ENCODE measurements at regions not wholly inside any gene's neighbourhood (a gene's known extent, or its start where the extent isn't known, plus 50 kb on each side); places are given as distances from the start of the nearest gene placed in this dataset.
"Not testable (repeated sequence)": the region's sequence is repeated elsewhere in the genome, so short reads cannot be mapped to it uniquely, and the experiment has no call there.

- no peak for DNase-seq
These were observed 221.5 kb upstream of the CAND1 start for GRCh38 chr12:67047634-67048033.

DNA sequence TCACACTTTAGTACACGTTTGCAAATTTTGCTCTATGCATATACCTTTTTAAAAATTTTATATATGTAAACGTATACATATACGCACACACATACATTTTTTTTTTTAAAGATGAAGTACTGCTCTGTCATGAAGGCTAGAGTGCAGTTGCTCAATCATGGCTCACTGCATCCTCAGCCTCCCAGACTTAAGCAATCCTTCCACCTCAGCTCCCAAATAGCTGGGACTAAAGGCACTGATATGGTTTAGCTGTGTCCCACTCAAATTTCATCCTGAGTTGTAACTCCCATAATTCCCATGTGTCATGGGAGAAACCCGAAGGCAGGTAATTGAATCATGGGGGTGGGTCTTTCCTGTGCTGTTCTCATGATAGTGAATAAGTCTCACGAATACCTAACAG, 220.8 kb upstream of the CAND1 start:
- no peak for DNase-seq

GRCh38 chr12:67049199-67049598, 220.0 kb upstream of the CAND1 start:
- not testable (repeated sequence) for DNase-seq

DNA sequence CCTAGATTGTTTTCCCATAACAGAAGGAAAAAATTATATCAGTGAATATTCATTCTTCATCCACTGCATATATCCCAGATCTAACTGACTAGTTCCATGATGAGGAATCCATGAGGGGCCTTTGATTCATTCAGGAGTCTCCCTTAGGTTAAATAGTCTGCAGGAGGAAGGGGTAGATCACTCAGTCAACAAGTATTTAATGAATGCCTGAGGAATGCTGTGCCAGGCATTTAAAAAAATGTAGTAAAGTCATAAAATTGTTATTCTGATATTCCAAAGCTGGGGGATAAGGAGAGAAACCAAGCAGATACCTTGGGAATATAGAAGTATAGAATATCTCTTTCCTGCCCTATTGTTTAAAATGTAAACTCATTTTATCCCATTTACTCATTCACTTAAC, 216.2 kb upstream of the CAND1 start:
- DNase-seq = no peak

DNA sequence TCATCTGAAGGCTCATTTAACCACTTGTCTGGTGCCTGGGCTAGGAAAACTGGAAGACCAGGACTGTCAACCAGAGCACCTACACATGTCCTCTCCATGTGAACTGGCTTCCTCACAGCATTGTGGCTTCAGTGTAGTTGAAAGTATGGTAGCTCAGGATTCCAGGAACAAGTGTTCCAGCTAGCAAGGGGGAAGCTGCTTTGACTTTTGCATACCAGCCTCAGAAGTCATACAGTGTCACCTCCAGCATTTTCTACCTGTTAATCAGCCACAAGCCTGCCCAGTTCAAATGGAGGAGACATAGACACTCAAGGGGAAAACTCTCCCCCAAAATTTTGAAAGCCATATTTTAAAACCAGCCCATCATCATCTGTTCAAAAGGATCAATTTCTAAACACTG, 212.8 kb upstream of the CAND1 start:
- no peak for DNase-seq

DNA sequence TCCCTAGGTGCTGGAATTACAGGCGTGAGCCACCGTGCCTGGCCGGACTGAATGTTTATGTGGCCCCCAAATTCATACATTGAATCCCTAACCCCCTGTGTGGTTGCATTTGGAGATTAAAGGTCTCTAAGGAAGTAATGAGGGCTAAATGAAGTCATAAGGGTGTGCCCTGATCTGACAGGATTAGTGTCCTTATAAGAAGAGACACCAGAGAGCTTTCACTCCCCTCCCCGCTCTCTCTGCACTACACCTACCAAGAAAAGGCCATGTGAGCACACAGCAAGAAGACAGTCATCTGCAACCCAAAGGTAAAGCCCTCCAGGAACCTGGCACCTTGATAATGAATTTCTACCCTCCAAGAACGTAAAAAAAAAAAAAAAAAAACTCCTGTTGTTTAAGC, 212.1 kb upstream of the CAND1 start:
- no peak for DNase-seq

- DNase-seq = no peak
These were observed 207.0 kb upstream of the CAND1 start for GRCh38 chr12:67062193-67062592.

DNA sequence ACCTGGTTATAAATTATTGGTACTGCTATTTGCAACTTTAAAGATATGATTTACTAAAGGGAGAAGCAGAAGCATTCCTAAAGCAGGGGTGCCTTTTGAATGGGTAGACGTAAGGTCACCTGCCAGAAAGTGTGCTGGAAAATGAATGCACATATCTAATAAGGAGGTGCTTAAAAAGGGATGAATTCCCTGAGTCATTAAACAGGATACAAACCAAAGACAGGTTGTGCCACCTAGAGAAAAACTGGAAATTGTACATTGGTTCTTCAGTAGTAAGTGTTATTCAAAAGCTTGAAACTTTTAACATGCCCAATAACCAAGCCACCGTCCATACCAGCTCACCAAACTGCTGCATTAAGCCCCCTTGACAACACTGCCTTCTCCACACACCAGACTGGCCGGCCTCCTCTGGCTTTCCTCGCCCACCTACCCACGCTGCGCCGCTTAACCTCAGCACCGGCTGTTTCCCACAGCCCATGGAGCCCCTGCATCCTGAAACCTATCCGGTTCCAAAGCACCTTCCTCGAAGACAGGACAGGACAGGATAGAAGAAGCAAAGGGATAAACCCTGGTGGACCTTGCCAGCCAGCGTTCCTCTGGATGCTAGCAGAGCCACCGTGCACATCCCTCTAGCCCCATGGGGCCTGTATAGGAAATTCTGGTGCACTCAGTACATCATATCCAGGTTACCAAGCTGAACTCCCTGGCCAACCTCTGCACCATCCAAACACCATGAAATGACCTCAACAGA, 201.5 kb upstream of the CAND1 start:
- DNase-seq = peak; percentile 51

GRCh38 chr12:67068204-67068731, 200.9 kb upstream of the CAND1 start:
- peak; percentile 42 for DNase-seq

- peak; percentile 72 for DNase-seq
These were observed 200.3 kb upstream of the CAND1 start for GRCh38 chr12:67068761-67069450.

GRCh38 chr12:67069451-67070306, 199.5 kb upstream of the CAND1 start:
- DNase-seq = peak; percentile 52

DNA sequence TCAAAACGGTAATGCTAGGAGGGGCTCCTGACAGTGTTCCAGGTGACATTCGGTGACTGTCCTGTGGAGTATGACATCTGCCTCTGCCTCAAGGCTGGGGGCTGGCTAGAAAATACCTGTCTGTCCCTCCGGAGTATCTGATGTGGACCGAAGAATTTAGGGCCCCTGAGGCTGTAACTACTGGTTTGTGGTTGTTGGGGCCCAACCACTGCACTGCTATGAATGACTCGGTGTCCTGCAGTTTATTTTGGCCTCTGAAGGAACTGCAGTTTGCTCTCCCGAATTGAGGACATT, 198.9 kb upstream of the CAND1 start:
- no peak for DNase-seq

GRCh38 chr12:67070604-67071003, 198.6 kb upstream of the CAND1 start:
- DNase-seq = no peak

- DNase-seq = not testable (repeated sequence)
These were observed 196.9 kb upstream of the CAND1 start for GRCh38 chr12:67072281-67072680.

DNA sequence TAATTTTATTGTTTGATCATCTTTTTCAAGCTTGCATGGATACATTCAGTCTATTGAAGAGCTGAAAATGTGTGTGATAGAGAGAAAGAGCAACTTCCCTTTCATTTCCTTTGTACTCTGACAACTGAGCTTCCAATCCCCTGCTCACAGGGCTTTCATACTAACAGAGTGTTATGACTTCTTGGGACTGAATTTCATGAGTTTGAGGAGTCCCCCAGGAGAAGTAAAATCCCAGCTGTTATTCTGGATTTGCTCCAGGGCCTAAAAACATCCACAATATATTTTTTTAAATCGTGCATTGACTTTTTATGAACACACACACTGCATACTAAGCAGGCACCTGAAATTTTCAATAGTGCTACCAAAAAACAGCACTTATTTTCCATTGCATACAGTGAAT, 195.8 kb upstream of the CAND1 start:
- no peak for DNase-seq

DNA sequence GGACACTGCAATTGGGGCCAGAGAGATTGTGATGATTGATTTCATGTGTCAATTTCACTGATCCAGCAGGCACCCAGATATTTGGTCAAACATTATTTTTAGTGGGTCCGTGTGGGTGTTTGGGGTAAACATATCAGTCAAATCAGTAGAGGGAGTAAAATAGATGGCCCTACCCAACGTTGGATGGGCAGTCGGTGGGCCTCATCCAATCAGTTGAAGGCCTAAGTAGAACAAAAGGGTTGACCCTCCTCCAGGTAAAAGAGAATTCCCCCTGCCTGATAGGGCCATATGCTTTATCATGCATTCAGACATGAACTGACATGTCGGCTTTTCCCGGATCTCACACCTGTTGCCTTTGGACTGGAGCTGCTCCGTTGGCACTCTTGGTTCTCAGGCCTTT, 195.1 kb upstream of the CAND1 start:
- no peak for DNase-seq

DNA sequence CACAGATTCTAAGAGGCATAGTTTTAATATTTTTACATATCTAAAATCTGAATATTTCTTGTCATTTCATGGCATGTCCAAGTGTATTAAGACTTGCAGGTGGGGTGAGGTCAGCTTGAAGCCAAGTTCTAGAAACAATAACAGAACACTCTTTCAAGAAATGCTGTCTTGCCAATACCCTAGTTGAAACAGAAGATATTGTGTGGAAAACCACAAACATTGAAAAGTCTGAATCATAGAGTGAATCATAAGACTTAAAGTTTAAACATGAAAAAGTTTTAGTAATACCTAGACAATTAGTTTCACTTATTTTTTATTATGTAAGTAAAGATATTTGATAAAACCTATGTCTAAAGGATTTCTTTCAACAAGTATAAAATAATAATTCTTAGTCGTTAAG, 191.5 kb upstream of the CAND1 start:
- DNase-seq = no peak

- DNase-seq = no peak
These were observed 190.2 kb upstream of the CAND1 start for GRCh38 chr12:67078957-67079356.

- peak; percentile 78 for DNase-seq
These were observed 188.5 kb upstream of the CAND1 start for GRCh38 chr12:67080637-67081036.

GRCh38 chr12:67082221-67082620, 186.9 kb upstream of the CAND1 start:
- DNase-seq = no peak

DNA sequence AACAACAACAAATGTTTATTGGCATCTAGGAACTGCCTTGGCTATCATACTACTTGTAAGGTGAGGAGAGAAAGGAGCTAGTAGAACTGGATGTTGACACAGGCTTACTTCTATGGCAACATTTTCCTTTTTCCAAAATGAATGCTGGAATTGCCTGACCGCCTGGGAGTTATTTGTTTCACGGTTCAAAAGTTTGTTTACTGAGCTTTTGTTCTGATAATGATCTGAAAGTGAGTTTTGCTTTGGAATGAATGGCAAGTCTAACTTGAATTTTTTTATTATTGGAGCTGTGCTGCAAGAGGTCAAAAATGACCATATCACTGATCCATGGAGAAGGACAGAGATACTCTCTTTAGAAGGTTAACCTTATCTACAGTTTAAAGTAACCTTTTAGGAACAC, 183.5 kb upstream of the CAND1 start:
- no peak for DNase-seq

- no peak for DNase-seq
These were observed 183.0 kb upstream of the CAND1 start for GRCh38 chr12:67086116-67086515.

DNA sequence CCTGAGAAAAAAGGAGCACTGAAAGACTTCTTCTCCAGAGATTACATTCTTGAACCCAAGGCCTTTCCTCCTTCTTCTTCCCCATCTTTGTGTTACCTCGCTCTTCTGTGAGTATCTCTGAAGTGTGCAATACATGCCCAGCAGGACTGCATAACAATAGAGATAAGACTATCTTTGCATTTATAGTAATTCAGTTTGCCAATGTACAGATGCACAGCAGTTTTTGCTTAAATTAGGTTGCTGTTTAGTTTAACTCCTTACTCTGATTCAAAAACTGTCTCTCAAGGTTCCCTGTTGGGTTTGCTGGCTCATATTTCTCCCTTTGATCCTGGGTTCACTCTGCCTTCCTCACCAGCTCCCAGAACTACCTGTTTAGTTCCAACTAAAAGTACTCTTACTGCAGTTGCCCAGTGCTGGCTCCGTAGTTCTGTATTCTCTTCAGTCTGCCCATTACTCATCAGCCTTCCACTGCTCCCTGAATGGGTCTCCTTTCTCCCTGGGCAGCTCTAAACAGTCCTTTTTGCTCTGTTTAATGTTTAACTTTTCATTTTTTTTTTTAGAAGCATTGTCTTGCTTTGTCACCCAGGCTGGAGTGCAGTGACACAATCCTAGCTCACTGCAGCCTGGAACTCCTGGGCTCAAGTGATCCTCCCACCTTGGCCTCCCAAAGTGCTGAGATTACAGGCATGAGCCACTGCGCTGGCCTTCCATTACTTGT, 180.6 kb upstream of the CAND1 start:
- DNase-seq = no peak

Measured in NCI-H345 (cell line).